HEK293 (cell line): ENCODE measurements at regions not wholly inside any gene's neighbourhood (a gene's known extent, or its start where the extent isn't known, plus 50 kb on each side); places are given as distances from the start of the nearest gene placed in this dataset.

Experiments
- CTCF ChIA-PET: fragments of 350-600 bp; formaldehyde crosslinking; extraction: SDS; loops from one replicate; lab custom pipeline; 2021; ENCODE audit warnings: antibody characterized with exemption; lab: Yijun Ruan, JAX
- POLR2A ChIA-PET: fragments of 300-600 bp; formaldehyde crosslinking; extraction: SDS; loops from one replicate; lab custom pipeline; 2020; ENCODE audit warnings: antibody characterized with exemption, inconsistent platforms; lab: Yijun Ruan, JAX
- H3K27ac ChIP-seq: fragments of 200-500 bp; sonication (Bioruptor generic); 2 replicates; pipeline ENCODE4 v1.5.1; 2014; ENCODE audit warnings: low read depth, low read length, control low read depth, inconsistent platforms; ENCODE audit errors: extremely low read depth
- H3K36me3 ChIP-seq, 2 experiments: fragments of 200-500 bp in 1 of 2; sonication (Bioruptor generic) in 1 of 2; 1 replicate in 1 of 2; 2 replicates in 1 of 2; pipeline ENCODE4 v1.5.1; 2014 to 2017; ENCODE audit warnings: inconsistent platforms in 2 of 2, low read length in 2 of 2; ENCODE audit not compliant: control insufficient read depth in 2 of 2, insufficient read depth in 1 of 2
- H3K4me1 ChIP-seq: fragments of 200-500 bp; sonication (Bioruptor generic); 2 replicates; pipeline ENCODE4 v1.5.1; 2014; ENCODE audit warnings: mild to moderate bottlenecking, low read length, inconsistent platforms; ENCODE audit not compliant: control insufficient read depth, insufficient read depth
- H3K4me3 ChIP-seq: 2 replicates; pipeline ENCODE4 v1.5.1; 2011; ENCODE audit warnings: low read depth, mild to moderate bottlenecking, control low read depth, low read length, moderate library complexity
- H3K9me3 ChIP-seq: fragments of 200-500 bp; sonication (Bioruptor generic); 2 replicates; pipeline ENCODE4 v1.5.1; 2014; ENCODE audit warnings: low read depth, low read length, inconsistent platforms; ENCODE audit not compliant: control insufficient read depth, insufficient read depth
- BCL11A ChIP-seq: fragments of 450-650 bp; formaldehyde crosslinking; IDR thresholded peaks from 2 replicates; pipeline ENCODE4 v1.5.1; 2016; ENCODE audit warnings: low read depth, missing biosample characterization, missing genetic modification characterization
- SCRT1 ChIP-seq: fragments of 450-650 bp; formaldehyde crosslinking; IDR thresholded peaks from 2 replicates; pipeline ENCODE4 v1.5.1; 2016; ENCODE audit warnings: missing biosample characterization, missing genetic modification characterization, borderline replicate concordance
- SETDB1 ChIP-seq: IDR thresholded peaks from one replicate; pipeline ENCODE4 v1.6.1; 2017; ENCODE audit warnings: mild to moderate bottlenecking, low read length, moderate library complexity, mixed read lengths; ENCODE audit not compliant: insufficient read length
- SP2 ChIP-seq: fragments of 450-650 bp; formaldehyde crosslinking; IDR thresholded peaks from 2 replicates; pipeline ENCODE4 v1.5.1; 2016; ENCODE audit warnings: missing biosample characterization, missing genetic modification characterization
- WT1 ChIP-seq: fragments of 450-650 bp; formaldehyde crosslinking; IDR thresholded peaks from 2 replicates; pipeline ENCODE4 v1.5.1; 2016; ENCODE audit warnings: missing biosample characterization, missing genetic modification characterization
- ZEB2 ChIP-seq: fragments of 450-650 bp; formaldehyde crosslinking; IDR thresholded peaks from 2 replicates; pipeline ENCODE4 v1.5.1; 2016; ENCODE audit warnings: missing biosample characterization, missing genetic modification characterization
- ZIC2 ChIP-seq: fragments of 450-650 bp; formaldehyde crosslinking; IDR thresholded peaks from 2 replicates; pipeline ENCODE4 v1.5.1; 2016; ENCODE audit warnings: missing biosample characterization, missing genetic modification characterization
- ZNF133 ChIP-seq: fragments of 450-650 bp; formaldehyde crosslinking; IDR thresholded peaks from 2 replicates; pipeline ENCODE4 v1.5.1; 2016; ENCODE audit warnings: missing biosample characterization, missing genetic modification characterization
- ZNF169 ChIP-seq: fragments of 450-650 bp; formaldehyde crosslinking; IDR thresholded peaks from 2 replicates; pipeline ENCODE4 v1.5.1; 2016; ENCODE audit warnings: missing biosample characterization, missing genetic modification characterization
- ZNF202 ChIP-seq: fragments of 450-650 bp; formaldehyde crosslinking; IDR thresholded peaks from 2 replicates; pipeline ENCODE4 v1.5.1; 2016; ENCODE audit warnings: missing biosample characterization, missing genetic modification characterization, borderline replicate concordance
- ZNF23 ChIP-seq: fragments of 450-650 bp; formaldehyde crosslinking; IDR thresholded peaks from 2 replicates; pipeline ENCODE4 v1.5.1; 2016; ENCODE audit warnings: missing biosample characterization, missing genetic modification characterization, borderline replicate concordance
- ZNF239 ChIP-seq: fragments of 450-650 bp; formaldehyde crosslinking; IDR thresholded peaks from 2 replicates; pipeline ENCODE4 v1.5.1; 2016; ENCODE audit warnings: missing biosample characterization, missing genetic modification characterization
- ZNF354C ChIP-seq: fragments of 450-650 bp; formaldehyde crosslinking; IDR thresholded peaks from 2 replicates; pipeline ENCODE4 v1.5.1; 2016; ENCODE audit warnings: missing biosample characterization, missing genetic modification characterization, low read depth, borderline replicate concordance
- ZNF404 ChIP-seq: fragments of 450-650 bp; formaldehyde crosslinking; IDR thresholded peaks from 2 replicates; pipeline ENCODE4 v1.5.1; 2017; ENCODE audit warnings: missing biosample characterization, missing genetic modification characterization
- ZNF416 ChIP-seq: fragments of 450-650 bp; formaldehyde crosslinking; IDR thresholded peaks from 2 replicates; pipeline ENCODE4 v1.5.1; 2016; ENCODE audit warnings: missing biosample characterization, missing genetic modification characterization
- ZNF548 ChIP-seq: fragments of 450-650 bp; formaldehyde crosslinking; IDR thresholded peaks from 2 replicates; pipeline ENCODE4 v1.5.1; 2016; ENCODE audit warnings: missing biosample characterization, missing genetic modification characterization
- ZNF585B ChIP-seq: fragments of 450-650 bp; formaldehyde crosslinking; IDR thresholded peaks from 2 replicates; pipeline ENCODE4 v1.5.1; 2016; ENCODE audit warnings: missing biosample characterization, missing genetic modification characterization
- ZNF610 ChIP-seq: fragments of 450-650 bp; formaldehyde crosslinking; IDR thresholded peaks from 2 replicates; pipeline ENCODE4 v1.5.1; 2016; ENCODE audit warnings: missing biosample characterization, missing genetic modification characterization, borderline replicate concordance
- ZNF677 ChIP-seq: fragments of 450-650 bp; IDR thresholded peaks from 2 replicates; pipeline ENCODE4 v1.5.0; 2018; ENCODE audit warnings: missing biosample characterization, mild to moderate bottlenecking, missing genetic modification characterization, moderate library complexity
- ZNF76 ChIP-seq: fragments of 450-650 bp; formaldehyde crosslinking; IDR thresholded peaks from 2 replicates; pipeline ENCODE4; 2016; ENCODE audit warnings: low read depth, missing biosample characterization, missing genetic modification characterization, borderline replicate concordance
- ZNF843 ChIP-seq: fragments of 450-650 bp; formaldehyde crosslinking; IDR thresholded peaks from 2 replicates; pipeline ENCODE4 v1.5.1; 2016; ENCODE audit warnings: missing biosample characterization, missing genetic modification characterization
- ZSCAN16 ChIP-seq: fragments of 450-650 bp; formaldehyde crosslinking; IDR thresholded peaks from 2 replicates; pipeline ENCODE4 v1.5.1; 2016; ENCODE audit warnings: missing biosample characterization, missing genetic modification characterization
- TF ChIP-seq, protein P1 (sequence below): fragments of 450-650 bp; formaldehyde crosslinking; IDR thresholded peaks from 2 replicates; pipeline ENCODE4 v1.5.1; 2016; ENCODE audit warnings: missing biosample characterization, missing genetic modification characterization
- TF ChIP-seq, protein P2 (sequence below): fragments of 450-650 bp; formaldehyde crosslinking; conservative IDR thresholded peaks from 2 replicates; pipeline ENCODE4 v1.5.1; 2016; ENCODE audit warnings: low read depth, missing biosample characterization, missing genetic modification characterization
- TF ChIP-seq, protein P3 (sequence below): fragments of 450-650 bp; formaldehyde crosslinking; IDR thresholded peaks from 2 replicates; pipeline ENCODE4 v1.5.1; 2016; ENCODE audit warnings: missing biosample characterization, missing genetic modification characterization
- TF ChIP-seq, protein P4 (sequence below): fragments of 450-650 bp; formaldehyde crosslinking; IDR thresholded peaks from 2 replicates; pipeline ENCODE4 v1.5.1; 2017; ENCODE audit warnings: missing biosample characterization, mild to moderate bottlenecking, missing genetic modification characterization, moderate library complexity

DNA sequence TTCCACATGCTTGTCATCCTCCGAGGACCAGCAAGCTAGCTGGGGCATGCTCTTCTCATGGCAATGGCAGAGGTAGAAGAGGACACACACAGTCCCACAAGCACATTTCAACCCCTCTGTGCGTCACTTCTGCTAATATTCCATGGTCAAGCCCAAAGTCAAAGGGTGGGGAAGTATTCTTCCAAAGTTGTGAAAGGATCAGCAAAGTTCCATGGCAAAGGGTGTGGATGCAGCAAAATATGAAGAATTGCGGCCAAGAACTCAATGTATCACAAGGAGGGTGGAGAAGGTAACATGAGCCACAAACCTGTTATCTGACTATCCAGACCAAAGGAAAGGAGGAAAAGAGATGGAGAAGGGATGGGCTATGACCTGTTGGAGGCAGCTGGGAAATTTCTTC, 71.2 kb upstream of the SNRK start:
- POLR2A ChIA-PET, result no interaction called here
- TF ChIP-seq ZNF202 (no peak), SP2 (no peak), ZNF76 (no peak), BCL11A (no peak), ZNF169 (tag by site-specific recombination) (no peak), ZIC2 (tag by site-specific recombination) (no peak), ZEB2 (tag by site-specific recombination) (no peak), ZSCAN16 (tag by site-specific recombination) (no peak), ZNF133 (tag by site-specific recombination) (no peak), WT1 (tag by site-specific recombination) (no peak)
- TF ChIP-seq, protein P1, sequence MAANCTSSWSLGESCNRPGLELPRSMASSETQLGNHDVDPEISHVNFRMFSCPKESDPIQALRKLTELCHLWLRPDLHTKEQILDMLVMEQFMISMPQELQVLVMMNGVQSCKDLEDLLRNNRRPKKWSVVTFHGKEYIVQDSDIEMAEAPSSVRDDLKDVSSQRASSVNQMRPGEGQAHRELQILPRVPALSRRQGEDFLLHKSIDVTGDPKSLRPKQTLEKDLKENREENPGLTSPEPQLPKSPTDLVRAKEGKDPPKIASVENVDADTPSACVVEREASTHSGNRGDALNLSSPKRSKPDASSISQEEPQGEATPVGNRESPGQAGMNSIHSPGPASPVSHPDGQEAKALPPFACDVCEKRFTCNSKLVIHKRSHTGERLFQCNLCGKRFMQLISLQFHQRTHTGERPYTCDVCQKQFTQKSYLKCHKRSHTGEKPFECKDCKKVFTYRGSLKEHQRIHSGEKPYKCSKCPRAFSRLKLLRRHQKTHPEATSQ (tag by site-specific recombination), result no peak
- TF ChIP-seq, all 188 proteins: peak for 0
- Histone ChIP-seq H3K4me1 (no peaks in the 10 kb centered on the region), H3K27ac (no peak overlapping the region), H3K4me3 (no peak overlapping the region), H3K36me3 (no peaks in the 10 kb centered on the region), H3K9me3 (no peaks in the 10 kb centered on the region)
- CTCF ChIA-PET, result no interaction called here

DNA sequence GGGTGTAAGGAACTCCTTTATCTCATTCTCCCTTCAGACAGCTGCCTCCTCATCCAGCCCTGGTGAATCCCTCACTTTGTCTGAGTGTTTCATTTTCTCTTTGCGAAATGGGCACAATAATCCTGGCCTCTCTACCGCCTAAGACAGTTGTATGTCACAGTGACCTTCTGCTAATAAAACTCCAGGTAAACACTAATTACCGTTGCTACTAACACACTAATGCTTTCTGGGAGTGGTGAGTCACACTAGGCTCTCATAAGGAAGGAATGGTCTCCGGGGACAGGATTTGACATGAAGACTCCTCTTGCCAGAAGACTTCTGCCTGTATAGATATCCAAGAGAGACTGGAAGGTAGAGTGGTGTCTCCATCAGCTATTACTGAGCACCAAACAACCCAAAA, 71.7 kb upstream of the SNRK start:
- ChIA-PET POLR2A (no interaction called here), CTCF (no interaction called here)
- Histone ChIP-seq H3K9me3 (no peaks in the 10 kb centered on the region), H3K4me3 (no peak overlapping the region), H3K4me1 (no peaks in the 10 kb centered on the region), H3K27ac (no peak overlapping the region), H3K36me3 (no peaks in the 10 kb centered on the region)
- TF ChIP-seq ZNF677 (tag by site-specific recombination) (no peak), ZNF202 (no peak), SETDB1 (no peak), ZNF843 (no peak), ZIC2 (tag by site-specific recombination) (no peak), WT1 (tag by site-specific recombination) (no peak), ZNF416 (tag by site-specific recombination) (no peak), SCRT1 (tag by site-specific recombination) (no peak), ZNF354C (tag by site-specific recombination) (no peak), ZNF239 (tag by site-specific recombination) (no peak), ZNF610 (tag by site-specific recombination) (no peak), ZEB2 (tag by site-specific recombination) (no peak), ZNF404 (tag by site-specific recombination) (no peak), ZNF585B (no peak), ZNF23 (tag by site-specific recombination) (no peak), ZNF548 (tag by site-specific recombination) (no peak)
- TF ChIP-seq, protein P2, sequence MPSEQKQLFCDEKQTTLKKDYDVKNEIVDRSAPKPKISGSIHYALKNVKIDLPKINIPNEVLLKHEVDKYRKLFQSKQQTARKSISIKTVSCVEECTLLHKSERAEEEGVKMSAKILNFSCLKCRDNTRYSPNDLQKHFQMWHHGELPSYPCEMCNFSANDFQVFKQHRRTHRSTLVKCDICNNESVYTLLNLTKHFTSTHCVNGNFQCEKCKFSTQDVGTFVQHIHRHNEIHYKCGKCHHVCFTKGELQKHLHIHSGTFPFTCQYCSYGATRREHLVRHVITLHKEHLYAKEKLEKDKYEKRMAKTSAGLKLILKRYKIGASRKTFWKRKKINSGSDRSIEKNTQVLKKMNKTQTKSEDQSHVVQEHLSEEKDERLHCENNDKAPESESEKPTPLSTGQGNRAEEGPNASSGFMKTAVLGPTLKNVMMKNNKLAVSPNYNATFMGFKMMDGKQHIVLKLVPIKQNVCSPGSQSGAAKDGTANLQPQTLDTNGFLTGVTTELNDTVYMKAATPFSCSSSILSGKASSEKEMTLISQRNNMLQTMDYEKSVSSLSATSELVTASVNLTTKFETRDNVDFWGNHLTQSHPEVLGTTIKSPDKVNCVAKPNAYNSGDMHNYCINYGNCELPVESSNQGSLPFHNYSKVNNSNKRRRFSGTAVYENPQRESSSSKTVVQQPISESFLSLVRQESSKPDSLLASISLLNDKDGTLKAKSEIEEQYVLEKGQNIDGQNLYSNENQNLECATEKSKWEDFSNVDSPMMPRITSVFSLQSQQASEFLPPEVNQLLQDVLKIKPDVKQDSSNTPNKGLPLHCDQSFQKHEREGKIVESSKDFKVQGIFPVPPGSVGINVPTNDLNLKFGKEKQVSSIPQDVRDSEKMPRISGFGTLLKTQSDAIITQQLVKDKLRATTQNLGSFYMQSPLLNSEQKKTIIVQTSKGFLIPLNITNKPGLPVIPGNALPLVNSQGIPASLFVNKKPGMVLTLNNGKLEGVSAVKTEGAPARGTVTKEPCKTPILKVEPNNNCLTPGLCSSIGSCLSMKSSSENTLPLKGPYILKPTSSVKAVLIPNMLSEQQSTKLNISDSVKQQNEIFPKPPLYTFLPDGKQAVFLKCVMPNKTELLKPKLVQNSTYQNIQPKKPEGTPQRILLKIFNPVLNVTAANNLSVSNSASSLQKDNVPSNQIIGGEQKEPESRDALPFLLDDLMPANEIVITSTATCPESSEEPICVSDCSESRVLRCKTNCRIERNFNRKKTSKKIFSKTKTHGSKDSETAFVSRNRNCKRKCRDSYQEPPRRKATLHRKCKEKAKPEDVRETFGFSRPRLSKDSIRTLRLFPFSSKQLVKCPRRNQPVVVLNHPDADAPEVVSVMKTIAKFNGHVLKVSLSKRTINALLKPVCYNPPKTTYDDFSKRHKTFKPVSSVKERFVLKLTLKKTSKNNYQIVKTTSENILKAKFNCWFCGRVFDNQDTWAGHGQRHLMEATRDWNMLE (tag by site-specific recombination), result no peak
- TF ChIP-seq, protein P3, sequence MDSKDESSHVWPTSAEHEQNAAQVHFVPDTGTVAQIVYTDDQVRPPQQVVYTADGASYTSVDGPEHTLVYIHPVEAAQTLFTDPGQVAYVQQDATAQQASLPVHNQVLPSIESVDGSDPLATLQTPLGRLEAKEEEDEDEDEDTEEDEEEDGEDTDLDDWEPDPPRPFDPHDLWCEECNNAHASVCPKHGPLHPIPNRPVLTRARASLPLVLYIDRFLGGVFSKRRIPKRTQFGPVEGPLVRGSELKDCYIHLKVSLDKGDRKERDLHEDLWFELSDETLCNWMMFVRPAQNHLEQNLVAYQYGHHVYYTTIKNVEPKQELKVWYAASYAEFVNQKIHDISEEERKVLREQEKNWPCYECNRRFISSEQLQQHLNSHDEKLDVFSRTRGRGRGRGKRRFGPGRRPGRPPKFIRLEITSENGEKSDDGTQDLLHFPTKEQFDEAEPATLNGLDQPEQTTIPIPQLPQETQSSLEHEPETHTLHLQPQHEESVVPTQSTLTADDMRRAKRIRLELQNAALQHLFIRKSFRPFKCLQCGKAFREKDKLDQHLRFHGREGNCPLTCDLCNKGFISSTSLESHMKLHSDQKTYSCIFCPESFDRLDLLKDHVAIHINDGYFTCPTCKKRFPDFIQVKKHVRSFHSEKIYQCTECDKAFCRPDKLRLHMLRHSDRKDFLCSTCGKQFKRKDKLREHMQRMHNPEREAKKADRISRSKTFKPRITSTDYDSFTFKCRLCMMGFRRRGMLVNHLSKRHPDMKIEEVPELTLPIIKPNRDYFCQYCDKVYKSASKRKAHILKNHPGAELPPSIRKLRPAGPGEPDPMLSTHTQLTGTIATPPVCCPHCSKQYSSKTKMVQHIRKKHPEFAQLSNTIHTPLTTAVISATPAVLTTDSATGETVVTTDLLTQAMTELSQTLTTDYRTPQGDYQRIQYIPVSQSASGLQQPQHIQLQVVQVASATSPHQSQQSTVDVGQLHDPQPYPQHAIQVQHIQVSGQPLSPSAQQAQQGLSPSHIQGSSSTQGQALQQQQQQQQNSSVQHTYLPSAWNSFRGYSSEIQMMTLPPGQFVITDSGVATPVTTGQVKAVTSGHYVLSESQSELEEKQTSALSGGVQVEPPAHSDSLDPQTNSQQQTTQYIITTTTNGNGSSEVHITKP, result no peak
- TF ChIP-seq, protein P4, sequence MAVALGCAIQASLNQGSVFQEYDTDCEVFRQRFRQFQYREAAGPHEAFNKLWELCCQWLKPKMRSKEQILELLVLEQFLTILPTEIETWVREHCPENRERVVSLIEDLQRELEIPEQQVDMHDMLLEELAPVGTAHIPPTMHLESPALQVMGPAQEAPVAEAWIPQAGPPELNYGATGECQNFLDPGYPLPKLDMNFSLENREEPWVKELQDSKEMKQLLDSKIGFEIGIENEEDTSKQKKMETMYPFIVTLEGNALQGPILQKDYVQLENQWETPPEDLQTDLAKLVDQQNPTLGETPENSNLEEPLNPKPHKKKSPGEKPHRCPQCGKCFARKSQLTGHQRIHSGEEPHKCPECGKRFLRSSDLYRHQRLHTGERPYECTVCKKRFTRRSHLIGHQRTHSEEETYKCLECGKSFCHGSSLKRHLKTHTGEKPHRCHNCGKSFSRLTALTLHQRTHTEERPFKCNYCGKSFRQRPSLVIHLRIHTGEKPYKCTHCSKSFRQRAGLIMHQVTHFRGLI, result no peak
